Heart right ventricle (tissue), 16 donors: ENCODE measurements at regions not wholly inside any gene's neighbourhood (a gene's known extent, or its start where the extent isn't known, plus 50 kb on each side); places are given as distances from the start of the nearest gene placed in this dataset.

ENCODE experiments used
- ATAC-seq, 8 donors: fragments of 200-7000 bp; cut with Tn5 transposase; one replicate each; pipeline ENCODE4 v1.9.1; 2020; ENCODE audit warnings: mild to moderate bottlenecking in 8 of 8, moderate library complexity in 8 of 8, moderate number of reproducible peaks in 1 of 8
- DNase-seq, 2 donors: peaks; one replicate each; pipeline ENCODE4 v3.0.0-alpha.2; 2020
- H3K27ac ChIP-seq, 10 donors: fragments of 200-600 bp; sonication (generic) in 2 of 10; one replicate each; pipeline versions ENCODE4 v1.5.0 to v1.8.0; 2020 to 2022; ENCODE audit warnings: mild to moderate bottlenecking in 3 of 10
- H3K27me3 ChIP-seq, 7 donors: fragments of 200-600 bp; one replicate each; pipeline ENCODE4 v1.8.0; 2021 to 2022; ENCODE audit warnings: mild to moderate bottlenecking in 2 of 7
- H3K36me3 ChIP-seq, 9 donors: fragments of 200-600 bp; sonication (generic) in 1 of 9; one replicate each; pipeline versions ENCODE4 v1.5.0 to v1.8.0; 2020 to 2022; ENCODE audit warnings: mild to moderate bottlenecking in 2 of 9
- H3K4me1 ChIP-seq, 9 donors: fragments of 200-600 bp; sonication (generic) in 1 of 9; one replicate each; pipeline versions ENCODE4 v1.5.0 to v1.8.0; 2020 to 2022; ENCODE audit warnings: mild to moderate bottlenecking in 4 of 9
- H3K4me3 ChIP-seq, 10 donors: fragments of 200-600 bp; sonication (generic) in 2 of 10; one replicate each; pipeline versions ENCODE4 v1.5.0 to v1.8.0; 2020 to 2022; ENCODE audit warnings: mild to moderate bottlenecking in 7 of 10, moderate library complexity in 2 of 10
- H3K9me3 ChIP-seq, 11 donors: fragments of 200-600 bp in 10 of 11; sonication (generic) in 2 of 11; one replicate each; pipeline versions ENCODE4 v1.5.0 to v1.8.0; 2013 to 2022; ENCODE audit warnings: mild to moderate bottlenecking in 2 of 11, control low read depth in 1 of 11, moderate library complexity in 1 of 11
- CTCF ChIP-seq, 9 donors: fragments of 200-600 bp; sonication (generic) in 2 of 9; IDR thresholded peaks; one replicate each; pipeline versions ENCODE4 v1.5.0 to v1.8.0; 2021 to 2022; ENCODE audit warnings: antibody characterized with exemption in 9 of 9, mild to moderate bottlenecking in 5 of 9, moderate library complexity in 1 of 9
- WGBS, 2 donors: extraction: QIAGEN DNeasy Blood & Tissue Kit; methylation state at CpG; one replicate each; pipeline ENCODE4 v1.1.7; 2013; ENCODE audit warnings: inconsistent platforms in 1 of 2; 5-methylcytosine and 5-hydroxymethylcytosine counted together
- intact Hi-C, 10 donors: fragments of 100-400 bp; cut with DNase I; formaldehyde crosslinking; loops; one replicate each; pipeline versions ENCODE4 v1.11.1 to v1.14.2; 2022
- donor health status: Arrhythmogenic right ventricular cardiomyopathy.
- donor health status: ischemic (EF 13 %, LVEDD 7.1; RV severe dilation, severe dysfunction).
- donor health status: healthy with polysubstance abuse.
- donor health status: DM: no; HTN: yes; CAD: no.
- donor health status: DM: no; HTN: no; CAD: no.
- donor health status: ischemic (EF 25% LVEDD 6.9; RV normal size, moderate dysfunction).
- donor health status: ischemic (EF 25% LVEDD 5.7; RV mildly dilated, moderate dysfunction).
- donor health status: healthy.
- donor health status: DM: yes; HTN: yes; CAD: no.
- donor health status: Ischemic cardiomyopathy.
- donor health status: ischemic (EF 35%, LVEDD 5.7; RV mildly dilated, moderate dysfunction).
- donor health status: nonischemic (EF 11% LVEDD 7.7; RV severe dilation, severe dysfunction).
- donor health status: DM: yes; HTN: yes; CAD: no.
- donor health status: PGD.
- donor health status: ischemic (EF 29% LVEDD 5.4; RV normal size, mild dysfunction).
- donor health status: nonischemic (EF 23%, LVEDD 6.1; RV moderate dilation, normal function).

GRCh38 chr2:7824211-7824610 lies 857.6 kb upstream of the ID2 start:
- Histone ChIP-seq H3K9me3 (no peaks in the 10 kb centered on the region), H3K4me3 (no peak overlapping the region), H3K27ac (no peak overlapping the region), H3K36me3 (no peaks in the 10 kb centered on the region), H3K27me3 (no peaks in the 10 kb centered on the region), H3K4me1 (no peaks in the 10 kb centered on the region)
- intact Hi-C loops, result no loop called here
- WGBS, 2 donors, result 87 to 90% methylated on average over 2 of the region's 2 CpGs
- no peak for TF ChIP-seq CTCF (IDR thresholded peaks at IDR 0.05)
- DNase-seq (no peak), ATAC-seq (no peak)

GRCh38 chr2:7825591-7826312 lies 856.1 kb upstream of the ID2 start:
- no peak overlapping the region for H3K27ac ChIP-seq
- DNase-seq (no peak), ATAC-seq (no peak)
- no peaks in the 10 kb centered on the region for H3K27me3 ChIP-seq
- H3K36me3 ChIP-seq, result no peaks in the 10 kb centered on the region
- H3K4me1 ChIP-seq, result no peaks in the 10 kb centered on the region
- intact Hi-C loops, result no loop called here
- H3K4me3 ChIP-seq, result no peak overlapping the region
- WGBS, 2 donors, result 92 to 93% methylated on average over 9 of the region's 9 CpGs
- no peak for TF ChIP-seq CTCF (IDR thresholded peaks at IDR 0.05)
- no peaks in the 10 kb centered on the region for H3K9me3 ChIP-seq

- no peak for ATAC-seq
- intact Hi-C loops, result no loop called here
- H3K36me3 ChIP-seq, result no peaks in the 10 kb centered on the region
- H3K4me3 ChIP-seq, result no peak overlapping the region
- no peaks in the 10 kb centered on the region for H3K9me3 ChIP-seq
- DNase-seq, result no peak
- no peaks in the 10 kb centered on the region for H3K4me1 ChIP-seq
- no peak for TF ChIP-seq CTCF (IDR thresholded peaks at IDR 0.05)
- H3K27me3 ChIP-seq, result no peaks in the 10 kb centered on the region
- no peak overlapping the region for H3K27ac ChIP-seq
- 90 to 93% methylated on average over 4 of the region's 4 CpGs for WGBS, 2 donors
These were observed 855.2 kb upstream of the ID2 start for GRCh38 chr2:7826656-7827055.

- no peaks in the 10 kb centered on the region for H3K27me3 ChIP-seq
- 94 to 97% methylated on average over 3 of the region's 3 CpGs for WGBS, 2 donors
- ATAC-seq (no peak), DNase-seq (no peak)
- intact Hi-C loops, result no loop called here
- no peak overlapping the region for H3K27ac ChIP-seq
- TF ChIP-seq CTCF (IDR thresholded peaks at IDR 0.05), result no peak
- H3K4me1 ChIP-seq, result no peaks in the 10 kb centered on the region
- H3K4me3 ChIP-seq, result no peak overlapping the region
- no peaks in the 10 kb centered on the region for H3K36me3 ChIP-seq
- no peaks in the 10 kb centered on the region for H3K9me3 ChIP-seq
These were observed 852.6 kb upstream of the ID2 start for GRCh38 chr2:7829241-7829640.
